ENCODE measurements at regions not wholly inside any gene's neighbourhood (a gene's known extent, or its start where the extent isn't known, plus 50 kb on each side); places are given as distances from the start of the nearest gene placed in this dataset.

GRCh38 chrX:69062493-69062892 lies 102.8 kb downstream of the PJA1 start:
- Histone ChIP-seq H3K27ac (ENCODE audit: insufficient read depth, low read length) (no peak overlapping the region), H4K8ac (ENCODE audit: low read depth in 2 of 2, low read length in 2 of 2) (no peak overlapping the region), H3K9ac (ENCODE audit: low read depth, low read length) (no peak overlapping the region), H2BK15ac (ENCODE audit: low read depth, low read length) (no peak overlapping the region), H3K23ac (ENCODE audit: low read depth, low read length) (no peak overlapping the region), H3K18ac (ENCODE audit: low read depth, low read length) (no peak overlapping the region), H3K4me3 (ENCODE audit: insufficient read depth, low read depth, low read length) (no peak overlapping the region), H3K9me1 (ENCODE audit: insufficient read depth, low read length) (no peaks in the 10 kb centered on the region), H3K27me3 (ENCODE audit: control insufficient read depth, insufficient read depth, low read length) (peaks cover 7% of the 10 kb centered on the region), H3K4ac (ENCODE audit: low read depth, low read length) (no peak overlapping the region), H3K79me1 (ENCODE audit: low read depth in 1 of 2, low read length in 2 of 2) (no peaks in the 10 kb centered on the region), H4K91ac (ENCODE audit: insufficient read depth, low read depth, low read length) (no peak overlapping the region), H2BK120ac (ENCODE audit: low read depth, low read length) (no peak overlapping the region), H3K9me3 (ENCODE audit: control insufficient read depth, insufficient read depth, low read length) (peaks cover 3% of the 10 kb centered on the region; the same call in 1 of the 2 replicates), H2BK20ac (ENCODE audit: low read depth, low read length) (no peak overlapping the region), H3K56ac (ENCODE audit: extremely low read depth, insufficient read depth, low read length) (no peak overlapping the region), H3K4me2 (ENCODE audit: low read depth, low read length) (no peak overlapping the region), H2AFZ (replicated peaks; ENCODE audit: low read length, poor library complexity) (no peak overlapping the region), H3K14ac (replicated peaks; ENCODE audit: low read depth, low read length) (no peak overlapping the region), H2BK5ac (ENCODE audit: low read depth, low read length, poor library complexity, severe bottlenecking) (no peak overlapping the region), H4K20me1 (ENCODE audit: insufficient read depth, low read length) (no peaks in the 10 kb centered on the region), H2AK9ac (replicated peaks; ENCODE audit: low read depth, low read length, poor library complexity) (no peak overlapping the region), H2AK5ac (ENCODE audit: low read depth, low read length) (no peak overlapping the region), H3K36me3 (ENCODE audit: control insufficient read depth, insufficient read depth, low read length) (no peaks in the 10 kb centered on the region), H3K4me1 (ENCODE audit: control insufficient read depth, insufficient read depth, low read length) (peaks cover 9% of the 10 kb centered on the region), H4K5ac (ENCODE audit: low read depth, low read length) (no peak overlapping the region)
- no TSS peak for BruUV-seq (replicated peaks)
- intact Hi-C loops (cut with micrococcal nuclease), result no loop called here
- no peak for ATAC-seq (ENCODE audit: low read depth)
- dilution Hi-C loops (cut with HindIII; ENCODE audit: low sequenced_read_pairs, unreplicated experiment), result no loop called here
- no CpG with 5 or more reads among the region's 4 CpGs for WGBS, 2 experiments (ENCODE audit: extremely low coverage in 2 of 2, insufficient read length in 1 of 2)
- in situ Hi-C loops (cut with MboI; ENCODE audit: low sequenced_read_pairs), result no loop called here
- no peak for DNase-seq
- POLR2A ChIA-PET (ENCODE audit: unreplicated experiment), result no interaction called here
- CTCF ChIA-PET, result no interaction called here
- TF ChIP-seq MAFK (IDR thresholded peaks at IDR 0.05; ENCODE audit: low read depth, low read length), result no peak
- TF ChIP-seq POLR2A (IDR thresholded peaks at IDR 0.05; ENCODE audit: low read depth, low read length), result no peak
- no peak for TF ChIP-seq NFE2L2 (IDR thresholded peaks at IDR 0.05; ENCODE audit: low read depth, low read length)

All from IMR-90 (cell line).